HFFc6 (cell line): ENCODE measurements at regions not wholly inside any gene's neighbourhood (a gene's known extent, or its start where the extent isn't known, plus 50 kb on each side); places are given as distances from the start of the nearest gene placed in this dataset.
A peak's percentile ranks its signal among the peaks of the same experiment; 100 is the strongest.

Source experiments
- DNase-seq: peaks from one replicate; pipeline ENCODE4 v3.0.0-alpha.2; 2018
- H3K27ac Mint-ChIP-seq: 2 replicates; pipeline ENCODE4 v1.8.0; 2020; ENCODE audit warnings: mild to moderate bottlenecking, mixed read lengths
- H3K27me3 Mint-ChIP-seq: 2 replicates; pipeline ENCODE4 v1.8.0; 2021; ENCODE audit warnings: mild to moderate bottlenecking, moderate library complexity, mixed read lengths; ENCODE audit not compliant: insufficient read depth
- H3K36me3 Mint-ChIP-seq: 2 replicates; pipeline ENCODE4 v1.8.0; 2021; ENCODE audit warnings: low read depth, mixed read lengths
- H3K4me1 Mint-ChIP-seq: 2 replicates; pipeline ENCODE4 v1.8.0; 2020; ENCODE audit warnings: low read depth, mixed read lengths
- H3K4me3 Mint-ChIP-seq: 2 replicates; pipeline ENCODE4 v1.8.0; 2020; ENCODE audit warnings: mild to moderate bottlenecking, moderate library complexity, mixed read lengths
- H3K9me3 Mint-ChIP-seq: 2 replicates; pipeline ENCODE4 v1.8.0; 2020; ENCODE audit warnings: mild to moderate bottlenecking, mixed read lengths
- CTCF ChIP-seq: fragments of 200-600 bp; sonication (generic); IDR thresholded peaks from 2 replicates; pipeline ENCODE4 v1.5.0; 2021; ENCODE audit warnings: antibody characterized with exemption, mild to moderate bottlenecking

- Mint-ChIP-seq H3K9me3 (no peaks in the 10 kb centered on the region), H3K4me3 (no peak overlapping the region), H3K4me1 (peaks cover 18% of the 10 kb centered on the region), H3K36me3 (no peaks in the 10 kb centered on the region), H3K27me3 (no peaks in the 10 kb centered on the region; the same call in 1 of the 2 replicates), H3K27ac (no peak overlapping the region)
- DNase-seq = no peak
- TF ChIP-seq CTCF = no peak
Measured at GRCh38 chr13:85283408-85283807, 515.8 kb downstream of the SLITRK6 start.

- H3K4me3 Mint-ChIP-seq = no peak overlapping the region
- TF ChIP-seq CTCF = no peak
- peaks cover 21% of the 10 kb centered on the region for H3K4me1 Mint-ChIP-seq
- no peak overlapping the region for H3K27ac Mint-ChIP-seq
- H3K27me3 Mint-ChIP-seq = no peaks in the 10 kb centered on the region; the same call in 1 of the 2 replicates
- no peaks in the 10 kb centered on the region for H3K36me3 Mint-ChIP-seq
- H3K9me3 Mint-ChIP-seq = no peaks in the 10 kb centered on the region
- no peak for DNase-seq
Measured at GRCh38 chr13:85282876-85283275, 516.3 kb downstream of the SLITRK6 start.

GRCh38 chr13:85278851-85279250 is 520.4 kb downstream of the SLITRK6 start:
- no peaks in the 10 kb centered on the region for H3K36me3 Mint-ChIP-seq
- H3K4me1 Mint-ChIP-seq = peaks cover 36% of the 10 kb centered on the region
- TF ChIP-seq CTCF = no peak
- DNase-seq = no peak
- no peaks in the 10 kb centered on the region for H3K27me3 Mint-ChIP-seq
- H3K4me3 Mint-ChIP-seq = no peak overlapping the region
- H3K27ac Mint-ChIP-seq = no peak overlapping the region; the same call in 1 of the 2 replicates
- H3K9me3 Mint-ChIP-seq = no peaks in the 10 kb centered on the region

GRCh38 chr13:85277748-85278147 is 521.5 kb downstream of the SLITRK6 start:
- H3K4me1 Mint-ChIP-seq = peaks cover 26% of the 10 kb centered on the region
- H3K27ac Mint-ChIP-seq = no peak overlapping the region; the same call in 1 of the 2 replicates
- no peaks in the 10 kb centered on the region for H3K27me3 Mint-ChIP-seq
- no peaks in the 10 kb centered on the region for H3K9me3 Mint-ChIP-seq
- TF ChIP-seq CTCF = no peak
- H3K4me3 Mint-ChIP-seq = peak overlapping the region; percentile 2; the same call in 1 of the 2 replicates
- H3K36me3 Mint-ChIP-seq = no peaks in the 10 kb centered on the region
- no peak for DNase-seq

- H3K27me3 Mint-ChIP-seq = no peaks in the 10 kb centered on the region
- DNase-seq = no peak
- H3K4me1 Mint-ChIP-seq = peaks cover 25% of the 10 kb centered on the region; the same call in 1 of the 2 replicates
- no peak for TF ChIP-seq CTCF
- peak overlapping the region; percentile 59 for H3K27ac Mint-ChIP-seq
- H3K9me3 Mint-ChIP-seq = peaks cover 7% of the 10 kb centered on the region; the same call in 1 of the 2 replicates
- no peaks in the 10 kb centered on the region for H3K36me3 Mint-ChIP-seq
- peak overlapping the region; percentile 72; the same call in 1 of the 2 replicates for H3K4me3 Mint-ChIP-seq
Measured at GRCh38 chr13:85266771-85267170, 532.4 kb downstream of the SLITRK6 start.

GRCh38 chr13:85266331-85266730 is 532.9 kb downstream of the SLITRK6 start:
- peaks cover 28% of the 10 kb centered on the region; the same call in 1 of the 2 replicates for H3K4me1 Mint-ChIP-seq
- H3K36me3 Mint-ChIP-seq = no peaks in the 10 kb centered on the region
- no peaks in the 10 kb centered on the region for H3K27me3 Mint-ChIP-seq
- TF ChIP-seq CTCF = no peak
- DNase-seq = no peak
- H3K27ac Mint-ChIP-seq = peak overlapping the region; percentile 59
- H3K4me3 Mint-ChIP-seq = peak overlapping the region; percentile 72
- peaks cover 7% of the 10 kb centered on the region; the same call in 1 of the 2 replicates for H3K9me3 Mint-ChIP-seq
